GM20000 (cell line): ENCODE measurements at regions not wholly inside any gene's neighbourhood (a gene's known extent, or its start where the extent isn't known, plus 50 kb on each side); places are given as distances from the start of the nearest gene placed in this dataset.

ENCODE experiments used
- DNase-seq: peaks from one replicate; pipeline ENCODE4 v3.0.0; 2012; ENCODE audit warnings: low spot score
- CTCF ChIP-seq: IDR thresholded peaks from 2 replicates; pipeline ENCODE4 v1.5.1; 2012; ENCODE audit warnings: mild to moderate bottlenecking, control low read depth; ENCODE audit errors: extremely low read depth, missing control alignments

- DNase-seq: no peak
- TF ChIP-seq CTCF: no peak
Observed at GRCh38 chr4:101458914-101459313, 111.6 kb upstream of the PPP3CA start.

GRCh38 chr4:101458473-101458872, 111.1 kb upstream of the PPP3CA start:
- no peak for TF ChIP-seq CTCF
- DNase-seq: no peak

- DNase-seq: no peak
- no peak for TF ChIP-seq CTCF
Observed at GRCh38 chr4:101451086-101451485, 103.8 kb upstream of the PPP3CA start.

GRCh38 chr4:101441446-101441845, 94.1 kb upstream of the PPP3CA start:
- no peak for TF ChIP-seq CTCF

GRCh38 chr4:101439926-101440325, 92.6 kb upstream of the PPP3CA start:
- DNase-seq: no peak
- no peak for TF ChIP-seq CTCF

More at GRCh38 chr4:101441446-101441845, 94.1 kb upstream of the PPP3CA start:
- DNase-seq: no peak

GRCh38 chr4:101421386-101421785, 74.1 kb upstream of the PPP3CA start:
- DNase-seq: no peak
- TF ChIP-seq CTCF: no peak

- no peak for DNase-seq
- TF ChIP-seq CTCF: no peak
Observed at GRCh38 chr4:101420661-101421060, 73.3 kb upstream of the PPP3CA start.
